DND-41 (cell line): ENCODE measurements at regions not wholly inside any gene's neighbourhood (a gene's known extent, or its start where the extent isn't known, plus 50 kb on each side); places are given as distances from the start of the nearest gene placed in this dataset.

Experiments used
- ATAC-seq: fragments of 200-7000 bp; cut with Tn5 transposase; 3 replicates; pipeline ENCODE4 v1.9.1; 2021; ENCODE audit warnings: low read depth; ENCODE audit not compliant: insufficient read depth
- DNase-seq: peaks from one replicate; pipeline ENCODE4 v3.0.0-alpha.2; 2020
- H2AFZ ChIP-seq: 2 replicates; pipeline ENCODE4 v1.6.0; 2012; ENCODE audit warnings: low read depth, low read length
- H3K27ac ChIP-seq: 2 replicates; pipeline ENCODE4 v1.5.1; 2012; ENCODE audit warnings: low read length, inconsistent platforms
- H3K27me3 ChIP-seq: fragments of 200-600 bp; sonication (generic); 2 replicates; pipeline ENCODE4 v1.6.0; 2012; ENCODE audit warnings: low read length, mild to moderate bottlenecking, inconsistent platforms; ENCODE audit not compliant: insufficient read depth, poor library complexity
- H3K36me3 ChIP-seq: 2 replicates; pipeline ENCODE4 v1.5.1; 2012; ENCODE audit warnings: low read length, inconsistent platforms; ENCODE audit not compliant: insufficient read depth
- H3K4me1 ChIP-seq: 2 replicates; pipeline ENCODE4 v1.5.1; 2012; ENCODE audit warnings: mild to moderate bottlenecking, low read length; ENCODE audit not compliant: insufficient read depth
- H3K4me2 ChIP-seq: 2 replicates; pipeline ENCODE4 v1.6.0; 2012; ENCODE audit warnings: mild to moderate bottlenecking, moderate library complexity, low read length, inconsistent platforms; ENCODE audit not compliant: insufficient read depth
- H3K4me3 ChIP-seq, 2 experiments: fragments of 200-600 bp in 1 of 2; shearing (Covaris generic) in 1 of 2; 2 replicates each; pipeline ENCODE4 v1.5.1; 2012 to 2016; ENCODE audit warnings: inconsistent platforms in 2 of 2, low read length in 2 of 2, mild to moderate bottlenecking in 2 of 2, low read depth in 1 of 2, moderate library complexity in 1 of 2
- H3K79me2 ChIP-seq: 2 replicates; pipeline ENCODE4 v1.6.0; 2012; ENCODE audit warnings: low read length, inconsistent platforms; ENCODE audit not compliant: insufficient read depth
- H3K9ac ChIP-seq: 2 replicates; pipeline ENCODE4 v1.6.0; 2012; ENCODE audit warnings: low read depth, mild to moderate bottlenecking, inconsistent platforms, low read length, moderate library complexity
- H3K9me3 ChIP-seq: 2 replicates; pipeline ENCODE4 v1.5.1; 2012; ENCODE audit warnings: low read length, moderate library complexity, mild to moderate bottlenecking, inconsistent platforms; ENCODE audit not compliant: insufficient read depth, severe bottlenecking
- H4K20me1 ChIP-seq: 2 replicates; pipeline ENCODE4 v1.6.0; 2012; ENCODE audit warnings: low read length; ENCODE audit not compliant: insufficient read depth
- CTCF ChIP-seq: IDR thresholded peaks from 2 replicates; pipeline ENCODE4 v1.5.1; 2012; ENCODE audit warnings: borderline replicate concordance, low read length, moderate library complexity, mild to moderate bottlenecking; ENCODE audit not compliant: poor library complexity, severe bottlenecking; ENCODE audit errors: extremely low read depth
- EZH2 ChIP-seq: IDR thresholded peaks from 3 replicates; pipeline ENCODE4 v1.6.1; 2012; ENCODE audit warnings: borderline replicate concordance, low read depth, mild to moderate bottlenecking, moderate library complexity, low read length, inconsistent platforms; ENCODE audit not compliant: severe bottlenecking

GRCh38 chr13:39879286-39880035 is 224.0 kb downstream of the COG6 start:
- Histone ChIP-seq H3K79me2 (no peaks in the 10 kb centered on the region), H3K9me3 (peaks cover 2% of the 10 kb centered on the region), H2AFZ (no peak overlapping the region), H3K4me1 (no peaks in the 10 kb centered on the region), H3K4me3 (no peak overlapping the region), H3K27me3 (no peaks in the 10 kb centered on the region), H4K20me1 (no peaks in the 10 kb centered on the region), H3K9ac (no peak overlapping the region), H3K4me2 (no peak overlapping the region), H3K27ac (no peak overlapping the region), H3K36me3 (no peaks in the 10 kb centered on the region)
- DNase-seq (no peak), ATAC-seq (no peak)
- TF ChIP-seq EZH2 (no peak), CTCF (no peak)

- H3K9ac ChIP-seq: no peak overlapping the region
These were observed 225.9 kb downstream of the COG6 start for GRCh38 chr13:39881383-39881782.

GRCh38 chr13:39881887-39882286 is 226.4 kb downstream of the COG6 start:
- Histone ChIP-seq H3K4me2 (no peak overlapping the region), H3K9ac (no peak overlapping the region), H3K36me3 (no peaks in the 10 kb centered on the region), H3K9me3 (peaks cover 5% of the 10 kb centered on the region), H3K4me3 (no peak overlapping the region), H3K4me1 (no peaks in the 10 kb centered on the region), H3K27ac (no peak overlapping the region), H4K20me1 (no peaks in the 10 kb centered on the region), H2AFZ (no peak overlapping the region), H3K27me3 (no peaks in the 10 kb centered on the region), H3K79me2 (no peaks in the 10 kb centered on the region)
- ATAC-seq (no peak), DNase-seq (no peak)
- TF ChIP-seq EZH2 (no peak), CTCF (no peak)

More at GRCh38 chr13:39881383-39881782, 225.9 kb downstream of the COG6 start:
- Histone ChIP-seq H3K4me2 (no peak overlapping the region), H4K20me1 (no peaks in the 10 kb centered on the region), H3K36me3 (no peaks in the 10 kb centered on the region), H2AFZ (no peak overlapping the region), H3K4me3 (no peak overlapping the region), H3K27me3 (no peaks in the 10 kb centered on the region), H3K9me3 (peaks cover 5% of the 10 kb centered on the region), H3K27ac (no peak overlapping the region), H3K4me1 (no peaks in the 10 kb centered on the region), H3K79me2 (no peaks in the 10 kb centered on the region)
- no peak for DNase-seq
- no peak for TF ChIP-seq CTCF
- TF ChIP-seq EZH2: no peak
- no peak for ATAC-seq
